SK-N-SH treated with all-trans-retinoic acid at 6 μM for 48 hours (cell line): ENCODE measurements at regions not wholly inside any gene's neighbourhood (a gene's known extent, or its start where the extent isn't known, plus 50 kb on each side); places are given as distances from the start of the nearest gene placed in this dataset.

Source experiments
- ATAC-seq: fragments of 200-7000 bp; cut with Tn5 transposase; 3 replicates; pipeline ENCODE4 v1.9.1; 2020; ENCODE audit warnings: mild to moderate bottlenecking, moderate library complexity
- ARNTL ChIP-seq: fragments of 450-650 bp; formaldehyde crosslinking; IDR thresholded peaks from 2 replicates; pipeline ENCODE4 v1.5.0; 2020; ENCODE audit warnings: low read depth, mild to moderate bottlenecking, moderate library complexity, borderline replicate concordance
- BACH2 ChIP-seq: fragments of 250-450 bp; sonication (Bioruptor Pico); IDR thresholded peaks from 2 replicates; pipeline ENCODE4 v1.9.0; 2021; ENCODE audit warnings: mild to moderate bottlenecking, borderline replicate concordance
- CREB5 ChIP-seq: fragments of 250-450 bp; sonication (Bioruptor Pico); IDR thresholded peaks from 2 replicates; pipeline ENCODE4 v1.5.1; 2020; ENCODE audit warnings: low read depth, mild to moderate bottlenecking, moderate library complexity
- CSDC2 ChIP-seq: fragments of 250-450 bp; sonication (Bioruptor Pico); IDR thresholded peaks from 2 replicates; pipeline ENCODE4 v1.5.0; 2020; ENCODE audit warnings: mild to moderate bottlenecking, moderate library complexity
- CSRNP3 ChIP-seq: fragments of 250-450 bp; sonication (Bioruptor Pico); IDR thresholded peaks from 2 replicates; pipeline ENCODE4 v1.5.1; 2021; ENCODE audit warnings: mild to moderate bottlenecking, moderate library complexity
- ESRRG ChIP-seq: fragments of 250-450 bp; sonication (Bioruptor Pico); IDR thresholded peaks from 2 replicates; pipeline ENCODE4 v1.6.1; 2021; ENCODE audit warnings: mild to moderate bottlenecking
- GLIS3 ChIP-seq: fragments of 250-450 bp; sonication (Bioruptor Pico); IDR thresholded peaks from 2 replicates; pipeline ENCODE4 v1.5.0; 2020; ENCODE audit warnings: mild to moderate bottlenecking, moderate library complexity
- ISL1 ChIP-seq: fragments of 250-450 bp; sonication (Bioruptor Pico); IDR thresholded peaks from 2 replicates; pipeline ENCODE4 v2.1.2; 2022; ENCODE audit warnings: mild to moderate bottlenecking, moderate library complexity
- OSR1 ChIP-seq: fragments of 250-450 bp; sonication (Bioruptor Pico); IDR thresholded peaks from 2 replicates; pipeline ENCODE4 v1.8.0; 2022; ENCODE audit warnings: moderate library complexity, mild to moderate bottlenecking, inconsistent platforms
- PPARA ChIP-seq: fragments of 250-450 bp; sonication (Bioruptor Pico); IDR thresholded peaks from 2 replicates; pipeline ENCODE4 v1.5.0; 2020; ENCODE audit warnings: mild to moderate bottlenecking, borderline replicate concordance
- RARB ChIP-seq: fragments of 250-450 bp; sonication (Bioruptor Pico); IDR thresholded peaks from 2 replicates; pipeline ENCODE4 v1.8.0; 2021; ENCODE audit warnings: mild to moderate bottlenecking, moderate library complexity
- SNAI2 ChIP-seq: fragments of 250-450 bp; sonication (Bioruptor Pico); IDR thresholded peaks from 2 replicates; pipeline ENCODE4 v1.5.0; 2020; ENCODE audit warnings: mild to moderate bottlenecking, moderate library complexity
- TSHZ2 ChIP-seq: fragments of 250-450 bp; sonication (Bioruptor Pico); IDR thresholded peaks from 2 replicates; pipeline ENCODE4 v1.5.0; 2020; ENCODE audit warnings: mild to moderate bottlenecking, moderate library complexity
- ZC3H10 ChIP-seq: fragments of 250-450 bp; sonication (Bioruptor Pico); IDR thresholded peaks from 2 replicates; pipeline ENCODE4 v1.5.1; 2021; ENCODE audit warnings: mild to moderate bottlenecking, moderate library complexity
- ZFP3 ChIP-seq: fragments of 250-450 bp; sonication (Bioruptor Pico); IDR thresholded peaks from 2 replicates; pipeline ENCODE4 v1.5.0; 2020; ENCODE audit warnings: mild to moderate bottlenecking, moderate library complexity
- ZFP30 ChIP-seq: fragments of 450-650 bp; formaldehyde crosslinking; IDR thresholded peaks from 2 replicates; pipeline ENCODE4 v1.5.0; 2022; ENCODE audit warnings: mild to moderate bottlenecking, moderate library complexity
- ZNF565 ChIP-seq: fragments of 450-650 bp; formaldehyde crosslinking; conservative IDR thresholded peaks from 2 replicates; pipeline ENCODE4 v1.5.0; 2020; ENCODE audit warnings: low read depth, mild to moderate bottlenecking, moderate library complexity
- ZNF70 ChIP-seq: fragments of 450-650 bp; formaldehyde crosslinking; IDR thresholded peaks from 2 replicates; pipeline ENCODE4 v1.5.0; 2020; ENCODE audit warnings: mild to moderate bottlenecking, moderate library complexity
- ZNF8 ChIP-seq: fragments of 450-650 bp; formaldehyde crosslinking; IDR thresholded peaks from 2 replicates; pipeline ENCODE4 v1.5.0; 2020; ENCODE audit warnings: mild to moderate bottlenecking, moderate library complexity
- TF ChIP-seq, protein P1 (sequence below): fragments of 250-450 bp; sonication (Bioruptor Pico); IDR thresholded peaks from 2 replicates; pipeline ENCODE4 v1.8.0; 2021; ENCODE audit warnings: low read depth, mild to moderate bottlenecking, moderate library complexity, borderline replicate concordance
- TF ChIP-seq, protein P2 (sequence below): fragments of 250-450 bp; sonication (Bioruptor Pico); IDR thresholded peaks from 2 replicates; pipeline ENCODE4 v1.8.0; 2020; ENCODE audit warnings: mild to moderate bottlenecking, moderate library complexity, borderline replicate concordance

GRCh38 chr3:28950614-28951013, 330.3 kb upstream of the RBMS3 start:
- no peak for TF ChIP-seq RARB (CRISPR knock-in tag)
- no peak for TF ChIP-seq CREB5
- no peak for TF ChIP-seq PPARA (CRISPR knock-in tag)
- no peak for TF ChIP-seq ZNF70 (CRISPR knock-in tag)
- no peak for TF ChIP-seq CSDC2 (CRISPR knock-in tag)
- TF ChIP-seq SNAI2 = no peak
- no peak for TF ChIP-seq ZNF8 (CRISPR knock-in tag)
- TF ChIP-seq ZFP3 (CRISPR knock-in tag) = no peak
- TF ChIP-seq ZNF565 (CRISPR knock-in tag) = no peak
- TF ChIP-seq BACH2 (CRISPR knock-in tag) = no peak
- no peak for TF ChIP-seq ISL1 (CRISPR knock-in tag)
- no peak for TF ChIP-seq OSR1
- TF ChIP-seq ZC3H10 = no peak
- TF ChIP-seq GLIS3 = no peak
- TF ChIP-seq CSRNP3 (CRISPR knock-in tag) = no peak
- TF ChIP-seq ESRRG (CRISPR knock-in tag) = no peak
- no peak for TF ChIP-seq TSHZ2 (CRISPR knock-in tag)
- TF ChIP-seq, protein P1, sequence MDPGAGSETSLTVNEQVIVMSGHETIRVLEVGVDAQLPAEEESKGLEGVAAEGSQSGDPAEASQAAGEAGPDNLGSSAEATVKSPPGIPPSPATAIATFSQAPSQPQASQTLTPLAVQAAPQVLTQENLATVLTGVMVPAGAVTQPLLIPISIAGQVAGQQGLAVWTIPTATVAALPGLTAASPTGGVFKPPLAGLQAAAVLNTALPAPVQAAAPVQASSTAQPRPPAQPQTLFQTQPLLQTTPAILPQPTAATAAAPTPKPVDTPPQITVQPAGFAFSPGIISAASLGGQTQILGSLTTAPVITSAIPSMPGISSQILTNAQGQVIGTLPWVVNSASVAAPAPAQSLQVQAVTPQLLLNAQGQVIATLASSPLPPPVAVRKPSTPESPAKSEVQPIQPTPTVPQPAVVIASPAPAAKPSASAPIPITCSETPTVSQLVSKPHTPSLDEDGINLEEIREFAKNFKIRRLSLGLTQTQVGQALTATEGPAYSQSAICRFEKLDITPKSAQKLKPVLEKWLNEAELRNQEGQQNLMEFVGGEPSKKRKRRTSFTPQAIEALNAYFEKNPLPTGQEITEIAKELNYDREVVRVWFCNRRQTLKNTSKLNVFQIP (CRISPR knock-in tag) = no peak
- ATAC-seq = no peak

DNA sequence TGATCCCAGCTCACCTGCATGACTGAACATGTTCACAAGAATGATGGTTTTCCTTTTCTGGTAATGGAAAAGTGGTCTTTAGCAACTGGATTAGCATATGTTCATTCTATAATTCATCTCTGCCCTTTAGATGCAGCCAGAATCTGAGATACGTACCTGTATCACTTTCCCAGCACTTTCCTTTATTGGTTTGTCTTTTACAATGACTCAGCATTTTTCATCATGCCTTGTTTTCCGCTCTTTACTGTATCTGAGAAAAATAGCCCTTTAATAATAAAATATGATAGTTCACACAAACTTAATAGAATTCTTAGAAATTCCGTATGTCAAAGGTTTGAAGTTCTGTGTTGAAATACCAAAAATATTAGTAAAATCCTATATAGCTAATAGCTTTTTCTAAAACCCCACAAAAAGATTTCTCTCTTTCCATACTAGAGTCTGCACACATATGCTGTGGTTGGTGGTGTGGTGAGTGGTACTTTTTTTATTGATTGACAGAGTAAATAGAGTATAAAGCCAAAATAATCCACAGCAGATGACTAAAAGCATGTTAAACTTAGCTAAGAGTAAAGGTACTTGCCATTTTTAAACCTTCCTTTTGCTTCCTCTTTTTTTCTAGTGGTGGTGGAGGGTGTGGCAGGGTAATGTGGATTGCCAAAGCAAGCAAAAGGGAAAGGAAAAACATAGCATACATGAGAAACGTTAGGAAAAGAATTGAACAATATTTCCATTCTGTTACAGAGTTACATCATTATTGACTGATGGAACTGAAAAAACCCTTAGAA, 328.9 kb upstream of the RBMS3 start:
- no peak for ATAC-seq
- TF ChIP-seq ZFP30 (CRISPR knock-in tag) (no peak), SNAI2 (no peak), OSR1 (no peak), ESRRG (CRISPR knock-in tag) (no peak)

- TF ChIP-seq ZFP30 (CRISPR knock-in tag) (no peak), RARB (CRISPR knock-in tag) (no peak), ZNF565 (CRISPR knock-in tag) (no peak), SNAI2 (no peak), ARNTL (CRISPR knock-in tag) (no peak), ZFP3 (CRISPR knock-in tag) (no peak), CREB5 (no peak), ZNF70 (CRISPR knock-in tag) (no peak), OSR1 (no peak), PPARA (CRISPR knock-in tag) (no peak), ZC3H10 (no peak), GLIS3 (no peak), BACH2 (CRISPR knock-in tag) (no peak)
- TF ChIP-seq, protein P1 (CRISPR knock-in tag) = no peak
- TF ChIP-seq, protein P2, sequence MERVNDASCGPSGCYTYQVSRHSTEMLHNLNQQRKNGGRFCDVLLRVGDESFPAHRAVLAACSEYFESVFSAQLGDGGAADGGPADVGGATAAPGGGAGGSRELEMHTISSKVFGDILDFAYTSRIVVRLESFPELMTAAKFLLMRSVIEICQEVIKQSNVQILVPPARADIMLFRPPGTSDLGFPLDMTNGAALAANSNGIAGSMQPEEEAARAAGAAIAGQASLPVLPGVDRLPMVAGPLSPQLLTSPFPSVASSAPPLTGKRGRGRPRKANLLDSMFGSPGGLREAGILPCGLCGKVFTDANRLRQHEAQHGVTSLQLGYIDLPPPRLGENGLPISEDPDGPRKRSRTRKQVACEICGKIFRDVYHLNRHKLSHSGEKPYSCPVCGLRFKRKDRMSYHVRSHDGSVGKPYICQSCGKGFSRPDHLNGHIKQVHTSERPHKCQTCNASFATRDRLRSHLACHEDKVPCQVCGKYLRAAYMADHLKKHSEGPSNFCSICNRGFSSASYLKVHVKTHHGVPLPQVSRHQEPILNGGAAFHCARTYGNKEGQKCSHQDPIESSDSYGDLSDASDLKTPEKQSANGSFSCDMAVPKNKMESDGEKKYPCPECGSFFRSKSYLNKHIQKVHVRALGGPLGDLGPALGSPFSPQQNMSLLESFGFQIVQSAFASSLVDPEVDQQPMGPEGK (CRISPR knock-in tag) = no peak
- TF ChIP-seq, all 23 proteins: peak for 0
- ATAC-seq = no peak
These were observed 322.2 kb upstream of the RBMS3 start for GRCh38 chr3:28958656-28959055.
